ENCODE measurements at regions not wholly inside any gene's neighbourhood (a gene's known extent, or its start where the extent isn't known, plus 50 kb on each side); places are given as distances from the start of the nearest gene placed in this dataset.
"Not testable (repeated sequence)": the region's sequence is repeated elsewhere in the genome, so short reads cannot be mapped to it uniquely, and the experiment has no call there.

- H3K36me3 ChIP-seq (ENCODE audit: control insufficient read depth in 2 of 2, extremely low read depth in 1 of 2, insufficient read depth in 1 of 2, low read length in 1 of 2), result no peaks in the 10 kb centered on the region
- CTCF ChIA-PET, result no interaction called here
- H3K4me1 ChIP-seq (ENCODE audit: control insufficient read depth in 1 of 2, extremely low read depth in 1 of 2, insufficient read depth in 2 of 2, low read length in 2 of 2), result no peaks in the 10 kb centered on the region
- ATAC-seq (replicated peaks in 1 of 4), result no peak
- Mint-ChIP-seq H3K27ac (no peak overlapping the region), H3K27me3 (no peaks in the 10 kb centered on the region), H3K9me3 (peaks cover 0 to 3% (median 0%) of the 10 kb centered on the region in 3 donors), H3K4me1 (no peaks in the 10 kb centered on the region), H3K4me3 (no peak overlapping the region), H3K36me3 (no peaks in the 10 kb centered on the region)
- WGBS (ENCODE audit: insufficient coverage), result no CpG with 5 or more reads among the region's 1 CpG
- H3K27me3 ChIP-seq (replicated peaks in 1 of 2; ENCODE audit: control insufficient read depth in 2 of 2, extremely low read depth in 1 of 2, insufficient read depth in 2 of 2, low read length in 1 of 2), result no peaks in the 10 kb centered on the region
- POLR2A ChIA-PET, result no interaction called here
- DNase-seq, result no peak
- no peak overlapping the region for H3K27ac ChIP-seq (ENCODE audit: low read length)
- no peaks in the 10 kb centered on the region for H3K9me3 ChIP-seq
- no peak overlapping the region for H3K4me3 ChIP-seq (ENCODE audit: control insufficient read depth in 1 of 2, extremely low read depth in 1 of 2, low read length in 1 of 2)
These were observed 55.7 kb upstream of the FAT3 start for GRCh38 chr11:92168936-92169335.

- H3K9me3 ChIP-seq, result no peaks in the 10 kb centered on the region
- ATAC-seq (replicated peaks in 1 of 4) (no peak), DNase-seq (no peak)
- H3K27me3 ChIP-seq (replicated peaks in 1 of 2; ENCODE audit: control insufficient read depth in 2 of 2, extremely low read depth in 1 of 2, insufficient read depth in 2 of 2, low read length in 1 of 2), result no peaks in the 10 kb centered on the region
- H3K27ac Mint-ChIP-seq, result no peak overlapping the region
- no peak overlapping the region for H3K4me3 ChIP-seq (ENCODE audit: control insufficient read depth in 1 of 2, extremely low read depth in 1 of 2, low read length in 1 of 2)
- no peaks in the 10 kb centered on the region for H3K27me3 Mint-ChIP-seq
- WGBS (ENCODE audit: insufficient coverage), result 83% methylated on average over 1 of the region's 4 CpGs
- no peaks in the 10 kb centered on the region for H3K36me3 Mint-ChIP-seq
- H3K4me3 Mint-ChIP-seq, result no peak overlapping the region
- H3K4me1 ChIP-seq (ENCODE audit: control insufficient read depth in 1 of 2, extremely low read depth in 1 of 2, insufficient read depth in 2 of 2, low read length in 2 of 2), result no peaks in the 10 kb centered on the region
- H3K9me3 Mint-ChIP-seq, result peaks cover 0 to 3% (median 0%) of the 10 kb centered on the region in 3 donors
- ChIA-PET CTCF (no interaction called here), POLR2A (no interaction called here)
- no peaks in the 10 kb centered on the region for H3K36me3 ChIP-seq (ENCODE audit: control insufficient read depth in 2 of 2, extremely low read depth in 1 of 2, insufficient read depth in 1 of 2, low read length in 1 of 2)
- H3K4me1 Mint-ChIP-seq, result no peaks in the 10 kb centered on the region
- no peak overlapping the region for H3K27ac ChIP-seq (ENCODE audit: low read length)
These were observed 57.0 kb upstream of the FAT3 start for GRCh38 chr11:92167571-92167970.

GRCh38 chr11:92166335-92166734, 58.3 kb upstream of the FAT3 start:
- H3K4me1 ChIP-seq (ENCODE audit: control insufficient read depth in 1 of 2, extremely low read depth in 1 of 2, insufficient read depth in 2 of 2, low read length in 2 of 2), result no peaks in the 10 kb centered on the region
- ChIA-PET POLR2A (no interaction called here), CTCF (no interaction called here)
- Mint-ChIP-seq H3K9me3 (peaks cover 0 to 3% (median 0%) of the 10 kb centered on the region in 3 donors), H3K4me3 (no peak overlapping the region), H3K27me3 (no peaks in the 10 kb centered on the region), H3K4me1 (no peaks in the 10 kb centered on the region), H3K36me3 (no peaks in the 10 kb centered on the region), H3K27ac (no peak overlapping the region)
- ATAC-seq (replicated peaks in 1 of 4), result no peak
- no peak overlapping the region for H3K4me3 ChIP-seq (ENCODE audit: control insufficient read depth in 1 of 2, extremely low read depth in 1 of 2, low read length in 1 of 2)
- 40% methylated on average over 1 of the region's 3 CpGs for WGBS (ENCODE audit: insufficient coverage)
- H3K36me3 ChIP-seq (ENCODE audit: control insufficient read depth in 2 of 2, extremely low read depth in 1 of 2, insufficient read depth in 1 of 2, low read length in 1 of 2), result no peaks in the 10 kb centered on the region
- no peaks in the 10 kb centered on the region for H3K27me3 ChIP-seq (replicated peaks in 1 of 2; ENCODE audit: control insufficient read depth in 2 of 2, extremely low read depth in 1 of 2, insufficient read depth in 2 of 2, low read length in 1 of 2)
- no peak overlapping the region for H3K27ac ChIP-seq (ENCODE audit: low read length)
- H3K9me3 ChIP-seq, result no peaks in the 10 kb centered on the region
- DNase-seq, result no peak

- no peak overlapping the region for H3K27ac ChIP-seq (ENCODE audit: low read length)
- DNase-seq (no peak), ATAC-seq (replicated peaks in 1 of 4) (no peak)
- H3K4me1 ChIP-seq (ENCODE audit: control insufficient read depth in 1 of 2, extremely low read depth in 1 of 2, insufficient read depth in 2 of 2, low read length in 2 of 2), result no peaks in the 10 kb centered on the region
- Mint-ChIP-seq H3K36me3 (no peaks in the 10 kb centered on the region), H3K27me3 (no peaks in the 10 kb centered on the region), H3K4me1 (no peaks in the 10 kb centered on the region), H3K9me3 (peaks cover 0 to 11% (median 0%) of the 10 kb centered on the region in 3 donors), H3K27ac (no peak overlapping the region), H3K4me3 (no peak overlapping the region)
- no peaks in the 10 kb centered on the region for H3K27me3 ChIP-seq (replicated peaks in 1 of 2; ENCODE audit: control insufficient read depth in 2 of 2, extremely low read depth in 1 of 2, insufficient read depth in 2 of 2, low read length in 1 of 2)
- 50% methylated on average over 1 of the region's 1 CpG for WGBS (ENCODE audit: insufficient coverage)
- POLR2A ChIA-PET, result no interaction called here
- no peak overlapping the region for H3K4me3 ChIP-seq (ENCODE audit: control insufficient read depth in 1 of 2, extremely low read depth in 1 of 2, low read length in 1 of 2)
- no peaks in the 10 kb centered on the region for H3K36me3 ChIP-seq (ENCODE audit: control insufficient read depth in 2 of 2, extremely low read depth in 1 of 2, insufficient read depth in 1 of 2, low read length in 1 of 2)
- CTCF ChIA-PET, result no interaction called here
- H3K9me3 ChIP-seq, result no peaks in the 10 kb centered on the region
These were observed 60.7 kb upstream of the FAT3 start for GRCh38 chr11:92163879-92164278.

- ChIA-PET CTCF (no interaction called here), POLR2A (no interaction called here)
- no peak for DNase-seq
- H3K9me3 Mint-ChIP-seq, result peaks cover 0 to 8% (median 0%) of the 10 kb centered on the region in 3 donors
- Histone ChIP-seq H3K36me3 (ENCODE audit: control insufficient read depth in 2 of 2, extremely low read depth in 1 of 2, insufficient read depth in 1 of 2, low read length in 1 of 2) (no peaks in the 10 kb centered on the region), H3K27ac (ENCODE audit: low read length) (no peak overlapping the region), H3K9me3 (no peaks in the 10 kb centered on the region), H3K27me3 (replicated peaks in 1 of 2; ENCODE audit: control insufficient read depth in 2 of 2, extremely low read depth in 1 of 2, insufficient read depth in 2 of 2, low read length in 1 of 2) (no peaks in the 10 kb centered on the region), H3K4me1 (ENCODE audit: control insufficient read depth in 1 of 2, extremely low read depth in 1 of 2, insufficient read depth in 2 of 2, low read length in 2 of 2) (no peaks in the 10 kb centered on the region), H3K4me3 (ENCODE audit: control insufficient read depth in 1 of 2, extremely low read depth in 1 of 2, low read length in 1 of 2) (no peak overlapping the region)
- H3K4me3 Mint-ChIP-seq, result no peak overlapping the region
- H3K36me3 Mint-ChIP-seq, result no peaks in the 10 kb centered on the region
- WGBS (ENCODE audit: insufficient coverage), result no CpG with 5 or more reads among the region's 2 CpGs
- ATAC-seq (replicated peaks in 1 of 4), result no peak
- H3K27ac Mint-ChIP-seq, result no peak overlapping the region
- H3K4me1 Mint-ChIP-seq, result no peaks in the 10 kb centered on the region
- H3K27me3 Mint-ChIP-seq, result no peaks in the 10 kb centered on the region
These were observed 61.8 kb upstream of the FAT3 start for GRCh38 chr11:92162776-92163175.

- Mint-ChIP-seq H3K27me3 (no peaks in the 10 kb centered on the region), H3K9me3 (peaks cover 0 to 13% (median 0%) of the 10 kb centered on the region in 3 donors), H3K27ac (no peak overlapping the region), H3K36me3 (no peaks in the 10 kb centered on the region), H3K4me1 (no peaks in the 10 kb centered on the region), H3K4me3 (no peak overlapping the region)
- Histone ChIP-seq H3K4me1 (ENCODE audit: control insufficient read depth in 1 of 2, extremely low read depth in 1 of 2, insufficient read depth in 2 of 2, low read length in 2 of 2) (no peaks in the 10 kb centered on the region), H3K27me3 (replicated peaks in 1 of 2; ENCODE audit: control insufficient read depth in 2 of 2, extremely low read depth in 1 of 2, insufficient read depth in 2 of 2, low read length in 1 of 2) (no peaks in the 10 kb centered on the region), H3K36me3 (ENCODE audit: control insufficient read depth in 2 of 2, extremely low read depth in 1 of 2, insufficient read depth in 1 of 2, low read length in 1 of 2) (no peaks in the 10 kb centered on the region), H3K27ac (ENCODE audit: low read length) (no peak overlapping the region), H3K4me3 (ENCODE audit: control insufficient read depth in 1 of 2, extremely low read depth in 1 of 2, low read length in 1 of 2) (no peak overlapping the region), H3K9me3 (no peaks in the 10 kb centered on the region)
- ATAC-seq (replicated peaks in 1 of 4) (no peak), DNase-seq (no peak)
- CTCF ChIA-PET, result no interaction called here
- POLR2A ChIA-PET, result no interaction called here
- no CpG with 5 or more reads among the region's 1 CpG for WGBS (ENCODE audit: insufficient coverage)
These were observed 64.7 kb upstream of the FAT3 start for GRCh38 chr11:92159931-92160330.

GRCh38 chr11:92157390-92157789, 67.2 kb upstream of the FAT3 start:
- POLR2A ChIA-PET; H3K27ac Mint-ChIP-seq; DNase-seq; H3K4me3 Mint-ChIP-seq; ATAC-seq (replicated peaks in 1 of 4); H3K4me1 ChIP-seq (ENCODE audit: control insufficient read depth in 1 of 2, extremely low read depth in 1 of 2, insufficient read depth in 2 of 2, low read length in 2 of 2); H3K9me3 ChIP-seq; H3K36me3 ChIP-seq (ENCODE audit: control insufficient read depth in 2 of 2, extremely low read depth in 1 of 2, insufficient read depth in 1 of 2, low read length in 1 of 2); H3K27me3 ChIP-seq (replicated peaks in 1 of 2; ENCODE audit: control insufficient read depth in 2 of 2, extremely low read depth in 1 of 2, insufficient read depth in 2 of 2, low read length in 1 of 2); H3K4me3 ChIP-seq (ENCODE audit: control insufficient read depth in 1 of 2, extremely low read depth in 1 of 2, low read length in 1 of 2); H3K27ac ChIP-seq (ENCODE audit: low read length); H3K36me3 Mint-ChIP-seq; H3K4me1 Mint-ChIP-seq; H3K27me3 Mint-ChIP-seq; CTCF ChIA-PET: not testable (repeated sequence)
- peaks cover 0 to 16% (median 3%) of the 10 kb centered on the region in 3 donors for H3K9me3 Mint-ChIP-seq
- 96% methylated on average over 4 of the region's 35 CpGs for WGBS (ENCODE audit: insufficient coverage)
